ENCODE measurements at regions not wholly inside any gene's neighbourhood (a gene's known extent, or its start where the extent isn't known, plus 50 kb on each side); places are given as distances from the start of the nearest gene placed in this dataset.

GRCh38 chr10:35942057-35942456, 300.0 kb upstream of the FZD8 start:
- TF ChIP-seq CTCF (IDR thresholded peaks at IDR 0.05; ENCODE audit: low read depth, low read length) (no peak), EZH2phosphoT487 (IDR thresholded peaks at IDR 0.05; ENCODE audit: low read depth) (no peak)

Data from OCI-LY3 (cell line).